ENCODE measurements at regions not wholly inside any gene's neighbourhood (a gene's known extent, or its start where the extent isn't known, plus 50 kb on each side); places are given as distances from the start of the nearest gene placed in this dataset.

- no peak for DNase-seq
Observed at GRCh38 chr6:1257778-1258177, 54.1 kb upstream of the FOXQ1 start.

GRCh38 chr6:1256435-1257008, 55.4 kb upstream of the FOXQ1 start:
- DNase-seq = no peak

- DNase-seq = no peak
Observed at GRCh38 chr6:1255636-1256365, 56.1 kb upstream of the FOXQ1 start.

- no peak for DNase-seq
Observed at GRCh38 chr6:1254326-1254725, 57.6 kb upstream of the FOXQ1 start.

- DNase-seq = no peak
Observed at GRCh38 chr6:1253816-1254215, 58.1 kb upstream of the FOXQ1 start.

GRCh38 chr6:1251198-1252155, 60.4 kb upstream of the FOXQ1 start:
- DNase-seq = no peak

- DNase-seq = no peak
Observed at GRCh38 chr6:1250489-1251197, 61.3 kb upstream of the FOXQ1 start.

GRCh38 chr6:1247894-1248293, 64.0 kb upstream of the FOXQ1 start:
- no peak for DNase-seq

- no peak for DNase-seq
Observed at GRCh38 chr6:1247056-1247455, 64.8 kb upstream of the FOXQ1 start.

GRCh38 chr6:1244941-1245340, 67.0 kb upstream of the FOXQ1 start:
- DNase-seq = no peak

GRCh38 chr6:1244278-1244677, 67.6 kb upstream of the FOXQ1 start:
- DNase-seq = no peak

GRCh38 chr6:1242446-1242845, 69.5 kb upstream of the FOXQ1 start:
- DNase-seq = no peak

GRCh38 chr6:1242021-1242420, 69.9 kb upstream of the FOXQ1 start:
- no peak for DNase-seq

- DNase-seq = no peak
Observed at GRCh38 chr6:1240766-1241318, 71.1 kb upstream of the FOXQ1 start.

- DNase-seq = no peak
Observed at GRCh38 chr6:1239805-1240204, 72.1 kb upstream of the FOXQ1 start.

GRCh38 chr6:1238040-1238439, 73.9 kb upstream of the FOXQ1 start:
- no peak for DNase-seq

GRCh38 chr6:1237636-1238035, 74.3 kb upstream of the FOXQ1 start:
- no peak for DNase-seq

GRCh38 chr6:1235825-1236224, 76.1 kb upstream of the FOXQ1 start:
- DNase-seq = no peak

GRCh38 chr6:1233924-1234323, 78.0 kb upstream of the FOXQ1 start:
- no peak for DNase-seq

GRCh38 chr6:1232578-1232977, 79.3 kb upstream of the FOXQ1 start:
- DNase-seq = no peak

GRCh38 chr6:1231941-1232340, 80.0 kb upstream of the FOXQ1 start:
- peak; percentile 1 for DNase-seq

- DNase-seq = no peak
Observed at GRCh38 chr6:1230689-1231605, 81.0 kb upstream of the FOXQ1 start.
